GM23338 (cell line): ENCODE measurements at regions not wholly inside any gene's neighbourhood (a gene's known extent, or its start where the extent isn't known, plus 50 kb on each side); places are given as distances from the start of the nearest gene placed in this dataset.

ENCODE experiments used
- ATAC-seq: fragments of 200-7000 bp; cut with Tn5 transposase; 3 replicates; pipeline ENCODE4 v1.9.1; 2020
- DNase-seq: peaks from one replicate; pipeline ENCODE4 v3.0.0-alpha.2; 2015; ENCODE audit warnings: low spot score
- H2AFZ ChIP-seq: fragments of 200-600 bp; sonication (generic); 2 replicates; pipeline ENCODE4 v1.8.0; 2016; ENCODE audit warnings: antibody characterized with exemption, mild to moderate bottlenecking, moderate library complexity
- H3F3A ChIP-seq: fragments of 200-600 bp; sonication (generic); replicated peaks from 2 replicates; pipeline ENCODE4 v1.8.0; 2017; ENCODE audit warnings: antibody characterized with exemption, mixed run types, low read depth
- H3K27ac ChIP-seq: fragments of 200-600 bp; sonication (generic); 2 replicates; pipeline ENCODE4 v1.6.1; 2016; ENCODE audit warnings: low read depth
- H3K27me3 ChIP-seq: fragments of 200-600 bp; sonication (generic); 2 replicates; pipeline ENCODE4 v1.8.0; 2016; ENCODE audit warnings: mild to moderate bottlenecking, mixed run types, moderate library complexity; ENCODE audit not compliant: insufficient read depth
- H3K36me3 ChIP-seq: fragments of 200-600 bp; sonication (generic); 2 replicates; pipeline ENCODE4 v1.8.0; 2016; ENCODE audit warnings: mild to moderate bottlenecking; ENCODE audit not compliant: insufficient read depth
- H3K4me1 ChIP-seq: fragments of 200-600 bp; sonication (generic); 2 replicates; pipeline ENCODE4 v1.8.0; 2016; ENCODE audit warnings: mild to moderate bottlenecking, moderate library complexity; ENCODE audit not compliant: insufficient read depth
- H3K4me2 ChIP-seq: fragments of 200-600 bp; sonication (generic); 2 replicates; pipeline ENCODE4 v1.7.1; 2017; ENCODE audit warnings: mixed run types
- H3K4me3 ChIP-seq: fragments of 200-600 bp; sonication (generic); 2 replicates; pipeline ENCODE4 v1.6.1; 2016; ENCODE audit warnings: mixed run types
- H3K79me2 ChIP-seq: fragments of 200-600 bp; sonication (generic); replicated peaks from 2 replicates; pipeline ENCODE4 v1.8.0; 2017; ENCODE audit warnings: mild to moderate bottlenecking; ENCODE audit not compliant: insufficient read depth
- H3K9me2 ChIP-seq: fragments of 200-600 bp; sonication (generic); 2 replicates; pipeline ENCODE4 v1.8.0; 2017; ENCODE audit not compliant: insufficient read depth
- H4K20me1 ChIP-seq: fragments of 200-600 bp; sonication (generic); replicated peaks from 2 replicates; pipeline ENCODE4 v1.8.0; 2017; ENCODE audit warnings: mild to moderate bottlenecking; ENCODE audit not compliant: insufficient read depth
- H3K27ac Mint-ChIP-seq: 2 replicates; pipeline ENCODE4 v1.8.0; 2020; ENCODE audit warnings: inconsistent platforms, mild to moderate bottlenecking, moderate library complexity, mixed read lengths
- H3K27me3 Mint-ChIP-seq: 3 replicates; pipeline ENCODE4 v1.8.0; 2022; ENCODE audit warnings: low read depth, mild to moderate bottlenecking, moderate library complexity, mixed read lengths, inconsistent platforms; ENCODE audit not compliant: insufficient read depth, poor library complexity
- H3K36me3 Mint-ChIP-seq: 3 replicates; pipeline ENCODE4 v1.8.0; 2021; ENCODE audit warnings: low read depth, mild to moderate bottlenecking, inconsistent platforms, moderate library complexity, mixed read lengths
- H3K4me1 Mint-ChIP-seq: 3 replicates; pipeline ENCODE4 v1.8.0; 2020; ENCODE audit warnings: mild to moderate bottlenecking, inconsistent platforms, mixed read lengths
- H3K4me3 Mint-ChIP-seq: 3 replicates; pipeline ENCODE4 v1.8.0; 2021; ENCODE audit warnings: moderate library complexity, mild to moderate bottlenecking, inconsistent platforms, mixed read lengths
- H3K9me3 Mint-ChIP-seq: 3 replicates; pipeline ENCODE4 v1.8.0; 2020; ENCODE audit warnings: moderate library complexity, mild to moderate bottlenecking, inconsistent platforms, mixed read lengths
- CREB1 ChIP-seq: fragments of 250-450 bp; sonication (Bioruptor Pico); IDR thresholded peaks from 2 replicates; pipeline ENCODE4 v1.5.0; 2020; ENCODE audit warnings: low read depth, mild to moderate bottlenecking, moderate library complexity
- CTCF ChIP-seq, 2 experiments: fragments of 200-600 bp in 1 of 2; sonication (generic) in 1 of 2; conservative IDR thresholded peaks; 2 replicates each; pipeline versions ENCODE4 v1.5.1 to v1.6.1; 2016 to 2017; ENCODE audit warnings: antibody characterized with exemption in 2 of 2, low read depth in 2 of 2, mild to moderate bottlenecking in 2 of 2, moderate library complexity in 1 of 2
- EZH2 ChIP-seq: fragments of 200-600 bp; sonication (generic); IDR thresholded peaks from one replicate; pipeline ENCODE4 v1.8.0; 2017; ENCODE audit warnings: antibody characterized with exemption, mild to moderate bottlenecking, low read depth; ENCODE audit not compliant: unreplicated experiment
- EZH2phosphoT487 ChIP-seq: fragments of 200-600 bp; sonication (generic); IDR thresholded peaks from one replicate; pipeline ENCODE4 v1.8.1; 2018; ENCODE audit warnings: antibody characterized with exemption; ENCODE audit not compliant: unreplicated experiment
- JUNB ChIP-seq: IDR thresholded peaks from one replicate; pipeline ENCODE4 v1.6.1; 2016; ENCODE audit warnings: antibody characterized with exemption; ENCODE audit not compliant: unreplicated experiment
- NANOG ChIP-seq: IDR thresholded peaks from 2 replicates; pipeline ENCODE4 v1.6.1; 2016; ENCODE audit warnings: antibody characterized with exemption, borderline replicate concordance
- POLR2AphosphoS5 ChIP-seq: IDR thresholded peaks from 2 replicates; pipeline ENCODE4 v1.6.1; 2016; ENCODE audit warnings: antibody characterized with exemption, low read depth
- REST ChIP-seq: IDR thresholded peaks from one replicate; pipeline ENCODE4 v1.6.1; 2018; ENCODE audit warnings: antibody characterized with exemption; ENCODE audit not compliant: unreplicated experiment
- STAT1 ChIP-seq: IDR thresholded peaks from one replicate; pipeline ENCODE4 v1.6.1; 2016; ENCODE audit warnings: antibody characterized with exemption; ENCODE audit not compliant: unreplicated experiment
- ZNF114 ChIP-seq: fragments of 250-450 bp; sonication (Bioruptor Pico); IDR thresholded peaks from 2 replicates; pipeline ENCODE4 v1.5.0; 2020; ENCODE audit warnings: mild to moderate bottlenecking, moderate library complexity
- ZNF331 ChIP-seq: fragments of 250-450 bp; sonication (Bioruptor Pico); IDR thresholded peaks from 2 replicates; pipeline ENCODE4 v1.5.0; 2020; ENCODE audit warnings: low read depth, mild to moderate bottlenecking, moderate library complexity

DNA sequence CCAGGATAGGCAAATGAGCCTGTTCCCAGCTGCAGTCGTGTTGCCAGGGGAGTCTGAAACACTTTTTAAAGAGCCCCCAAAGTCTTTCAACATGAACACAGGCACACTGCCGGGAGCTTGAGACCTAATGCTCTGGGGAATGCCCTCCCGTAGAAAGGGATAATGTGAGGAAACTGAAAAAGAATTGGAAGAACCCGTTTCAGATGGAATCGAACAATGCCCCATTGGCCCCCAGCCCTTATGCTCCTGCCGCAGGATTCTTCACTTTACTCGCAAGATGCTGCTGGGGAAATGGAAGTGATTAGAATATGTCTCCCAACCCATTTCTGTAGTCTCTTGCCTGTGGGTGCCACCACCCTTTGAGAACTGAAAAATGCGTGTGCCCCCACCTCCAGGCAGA lies 136.3 kb upstream of the GATA6 start (continued):
- TF ChIP-seq REST (no peak), CTCF (conservative IDR thresholded peaks at IDR 0.05; ENCODE audit: low read depth in 2 of 2) (no peak), EZH2phosphoT487 (no peak)

DNA sequence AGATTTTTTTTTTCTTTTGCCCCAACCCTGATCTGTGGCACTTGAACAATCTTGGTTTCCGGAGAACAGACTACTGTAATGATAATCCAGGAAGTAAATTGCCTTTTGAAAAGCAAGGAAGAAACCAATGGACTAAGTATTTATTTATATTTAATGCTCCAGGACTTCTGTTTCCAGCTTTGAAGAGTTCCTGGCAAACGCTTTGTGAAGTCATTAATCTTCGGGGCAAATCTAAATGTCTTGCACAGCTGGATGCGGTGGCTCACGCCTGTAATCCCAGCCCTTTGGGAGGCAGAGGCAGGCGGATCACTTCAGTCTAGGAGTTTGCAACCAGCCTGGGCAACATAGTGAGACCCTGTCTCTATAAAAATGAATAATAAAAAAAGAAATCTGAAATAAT lies 135.1 kb upstream of the GATA6 start:
- no peak for ATAC-seq
- Histone ChIP-seq H3K79me2 (no peaks in the 10 kb centered on the region), H2AFZ (no peak overlapping the region), H3K4me2 (no peak overlapping the region), H3K9me2 (0 out of 2 replicates have a peak, but pooled peaks cover 5% of the 10 kb centered on the region), H3K27ac (no peak overlapping the region), H3K4me1 (no peaks in the 10 kb centered on the region), H3K4me3 (no peak overlapping the region), H3F3A (no peaks in the 10 kb centered on the region), H3K36me3 (no peaks in the 10 kb centered on the region), H3K27me3 (no peaks in the 10 kb centered on the region), H4K20me1 (no peaks in the 10 kb centered on the region)
- Mint-ChIP-seq H3K27me3 (peaks cover 2% of the 10 kb centered on the region), H3K4me3 (no peak overlapping the region), H3K27ac (no peak overlapping the region), H3K9me3 (no peaks in the 10 kb centered on the region), H3K36me3 (no peaks in the 10 kb centered on the region), H3K4me1 (no peaks in the 10 kb centered on the region)
- no peak for DNase-seq
- no peak for TF ChIP-seq CREB1 (CRISPR knock-in tag)
- TF ChIP-seq CTCF (conservative IDR thresholded peaks at IDR 0.05; ENCODE audit: low read depth in 2 of 2): no peak
- no peak for TF ChIP-seq EZH2phosphoT487
- TF ChIP-seq EZH2: no peak
- no peak for TF ChIP-seq ZNF331 (CRISPR knock-in tag)
- TF ChIP-seq NANOG: no peak
- TF ChIP-seq ZNF114 (CRISPR knock-in tag): no peak
- TF ChIP-seq JUNB: no peak
- TF ChIP-seq REST: no peak
- TF ChIP-seq STAT1: no peak
- TF ChIP-seq POLR2AphosphoS5: no peak
